ENCODE measurements at regions not wholly inside any gene's neighbourhood (a gene's known extent, or its start where the extent isn't known, plus 50 kb on each side); places are given as distances from the start of the nearest gene placed in this dataset.

GRCh38 chr4:30601070-30601865, 118.9 kb upstream of the PCDH7 start:
- H3K27me3 ChIP-seq: no peaks in the 10 kb centered on the region
- intact Hi-C loops (cut with DNase I): no loop called here
- no peaks in the 10 kb centered on the region for H3K9me3 ChIP-seq
- H3K27ac ChIP-seq: no peak overlapping the region
- TF ChIP-seq POLR2A (IDR thresholded peaks at IDR 0.05) (no peak), CTCF (IDR thresholded peaks at IDR 0.05) (no peak), POLR2AphosphoS5 (IDR thresholded peaks at IDR 0.05; ENCODE audit: insufficient read depth in 1 of 2, low read depth in 1 of 2) (no peak)
- no peaks in the 10 kb centered on the region for H3K36me3 ChIP-seq
- no peak overlapping the region for H3K4me3 ChIP-seq
- no peak for DNase-seq (ENCODE audit: extremely low spot score in 2 of 2)
- no peaks in the 10 kb centered on the region for H3K4me1 ChIP-seq

GRCh38 chr4:30605616-30606190, 114.5 kb upstream of the PCDH7 start:
- no peak overlapping the region for H3K27ac ChIP-seq
- H3K4me1 ChIP-seq: no peaks in the 10 kb centered on the region
- no peaks in the 10 kb centered on the region for H3K27me3 ChIP-seq
- intact Hi-C loops (cut with DNase I): no loop called here
- DNase-seq (ENCODE audit: extremely low spot score in 2 of 2): no peak
- no peaks in the 10 kb centered on the region for H3K36me3 ChIP-seq
- H3K9me3 ChIP-seq: no peaks in the 10 kb centered on the region
- H3K4me3 ChIP-seq: no peak overlapping the region
- TF ChIP-seq POLR2A (IDR thresholded peaks at IDR 0.05) (no peak), POLR2AphosphoS5 (IDR thresholded peaks at IDR 0.05; ENCODE audit: insufficient read depth in 1 of 2, low read depth in 1 of 2) (no peak), CTCF (IDR thresholded peaks at IDR 0.05) (no peak)

- no peak overlapping the region for H3K4me3 ChIP-seq
- no peaks in the 10 kb centered on the region for H3K9me3 ChIP-seq
- H3K4me1 ChIP-seq: no peaks in the 10 kb centered on the region
- no peak overlapping the region for H3K27ac ChIP-seq
- intact Hi-C loops (cut with DNase I): no loop called here
- H3K36me3 ChIP-seq: no peaks in the 10 kb centered on the region
- DNase-seq (ENCODE audit: extremely low spot score in 2 of 2): no peak
- no peak for TF ChIP-seq POLR2AphosphoS5 (IDR thresholded peaks at IDR 0.05; ENCODE audit: insufficient read depth in 1 of 2, low read depth in 1 of 2)
- no peak for TF ChIP-seq POLR2A (IDR thresholded peaks at IDR 0.05)
- H3K27me3 ChIP-seq: no peaks in the 10 kb centered on the region
Measured at GRCh38 chr4:30610361-30610760, 109.8 kb upstream of the PCDH7 start.

GRCh38 chr4:30614771-30615170, 105.4 kb upstream of the PCDH7 start:
- TF ChIP-seq POLR2A (IDR thresholded peaks at IDR 0.05) (no peak), CTCF (IDR thresholded peaks at IDR 0.05) (no peak), POLR2AphosphoS5 (IDR thresholded peaks at IDR 0.05; ENCODE audit: insufficient read depth in 1 of 2, low read depth in 1 of 2) (no peak)
- DNase-seq (ENCODE audit: extremely low spot score in 2 of 2): no peak
- no peak overlapping the region for H3K27ac ChIP-seq
- intact Hi-C loops (cut with DNase I): no loop called here
- no peaks in the 10 kb centered on the region for H3K27me3 ChIP-seq
- no peaks in the 10 kb centered on the region for H3K9me3 ChIP-seq
- H3K4me3 ChIP-seq: no peak overlapping the region
- H3K36me3 ChIP-seq: no peaks in the 10 kb centered on the region
- no peaks in the 10 kb centered on the region for H3K4me1 ChIP-seq

- no peak overlapping the region for H3K27ac ChIP-seq
- DNase-seq (ENCODE audit: extremely low spot score in 2 of 2): no peak
- no peaks in the 10 kb centered on the region for H3K36me3 ChIP-seq
- intact Hi-C loops (cut with DNase I): no loop called here
- H3K4me3 ChIP-seq: no peak overlapping the region
- TF ChIP-seq CTCF (IDR thresholded peaks at IDR 0.05): no peak
- no peaks in the 10 kb centered on the region for H3K27me3 ChIP-seq
- no peaks in the 10 kb centered on the region for H3K4me1 ChIP-seq
- H3K9me3 ChIP-seq: no peaks in the 10 kb centered on the region
Measured at GRCh38 chr4:30616942-30617646, 103.1 kb upstream of the PCDH7 start.

Measured in vagina (tissue), 2 donors.